ENCODE measurements at regions not wholly inside any gene's neighbourhood (a gene's known extent, or its start where the extent isn't known, plus 50 kb on each side); places are given as distances from the start of the nearest gene placed in this dataset.

GRCh38 chr3:76152028-76152427, 366.7 kb upstream of the ZNF717 start:
- in situ Hi-C loops (cut with MboI), result no loop called here
- intact Hi-C loops (cut with micrococcal nuclease), result no loop called here
- Histone ChIP-seq H3K27ac (ENCODE audit: extremely low read depth, low read depth, low read length) (no peak overlapping the region), H3K27me3 (ENCODE audit: control insufficient read depth in 2 of 2, insufficient read depth in 2 of 2, low read length in 2 of 2) (no peaks in the 10 kb centered on the region), H3K4me3 (no peak overlapping the region), H3K9me1 (ENCODE audit: control insufficient read depth, insufficient read depth, low read length) (no peaks in the 10 kb centered on the region), H3K36me3 (ENCODE audit: control insufficient read depth, insufficient read depth, low read length) (no peaks in the 10 kb centered on the region), H4K20me1 (replicated peaks; ENCODE audit: control insufficient read depth, insufficient read depth, low read length) (no peaks in the 10 kb centered on the region), H3K4me1 (replicated peaks in 1 of 2; ENCODE audit: control insufficient read depth in 2 of 2, insufficient read depth in 2 of 2, low read length in 2 of 2) (no peaks in the 10 kb centered on the region), H3K9ac (ENCODE audit: insufficient read depth in 1 of 2, low read depth in 2 of 2, low read length in 2 of 2) (no peak overlapping the region), H3K9me3 (replicated peaks; ENCODE audit: control insufficient read depth, insufficient read depth, low read depth, low read length) (no peaks in the 10 kb centered on the region), H3K79me2 (ENCODE audit: control insufficient read depth, insufficient read depth, low read length) (no peaks in the 10 kb centered on the region), H3K4me2 (ENCODE audit: insufficient read depth, low read length) (no peak overlapping the region), H2AFZ (ENCODE audit: low read depth, low read length) (no peak overlapping the region)
- whole genome bisulfite sequencing (ENCODE audit: insufficient coverage, low coverage, missing lambda C conversion rate), result 0% methylated on average over 1 of the region's 1 CpG
- TF ChIP-seq PRMT5 (CRISPR knock-in tag; IDR thresholded peaks at IDR 0.05) (no peak), XRCC4 (IDR thresholded peaks at IDR 0.05; ENCODE audit: extremely low read depth, insufficient read depth, insufficient read length) (no peak)
- CTCF ChIA-PET (ENCODE audit: low intra/inter-chr PET ratio), result no interaction called here
- FAIRE-seq, result no peak
- POLR2A ChIA-PET, result no interaction called here
- ATAC-seq, result no peak
- BruUV-seq (replicated peaks), result no TSS peak
- no peak for DNase-seq (ENCODE audit: extremely low read depth in 1 of 4, low spot score in 3 of 4)

- no TSS peak for BruUV-seq (replicated peaks)
- ChIA-PET CTCF (ENCODE audit: low intra/inter-chr PET ratio) (no interaction called here), POLR2A (no interaction called here)
- in situ Hi-C loops (cut with MboI) (no loop called here), intact Hi-C loops (cut with micrococcal nuclease) (no loop called here)
- H3K4me3 ChIP-seq, result no peak overlapping the region
- H3K4me1 ChIP-seq (replicated peaks in 1 of 2; ENCODE audit: control insufficient read depth in 2 of 2, insufficient read depth in 2 of 2, low read length in 2 of 2), result no peaks in the 10 kb centered on the region
- H3K9me1 ChIP-seq (ENCODE audit: control insufficient read depth, insufficient read depth, low read length), result no peaks in the 10 kb centered on the region
- no peak for ATAC-seq
- FAIRE-seq, result no peak
- no peaks in the 10 kb centered on the region for H3K79me2 ChIP-seq (ENCODE audit: control insufficient read depth, insufficient read depth, low read length)
- no peaks in the 10 kb centered on the region for H3K36me3 ChIP-seq (ENCODE audit: control insufficient read depth, insufficient read depth, low read length)
- no peaks in the 10 kb centered on the region for H4K20me1 ChIP-seq (replicated peaks; ENCODE audit: control insufficient read depth, insufficient read depth, low read length)
- H3K4me2 ChIP-seq (ENCODE audit: insufficient read depth, low read length), result no peak overlapping the region
- no peak overlapping the region for H2AFZ ChIP-seq (ENCODE audit: low read depth, low read length)
- no peaks in the 10 kb centered on the region for H3K27me3 ChIP-seq (ENCODE audit: control insufficient read depth in 2 of 2, insufficient read depth in 2 of 2, low read length in 2 of 2)
- H3K9me3 ChIP-seq (replicated peaks; ENCODE audit: control insufficient read depth, insufficient read depth, low read depth, low read length), result no peaks in the 10 kb centered on the region
- TF ChIP-seq ZBTB17 (CRISPR knock-in tag; IDR thresholded peaks at IDR 0.05), result no peak
- TF ChIP-seq TRIM25 (IDR thresholded peaks at IDR 0.05; ENCODE audit: borderline replicate concordance), result no peak
- no peak for TF ChIP-seq CAMTA2 (CRISPR knock-in tag; conservative IDR thresholded peaks at IDR 0.05)
- TF ChIP-seq XRCC4 (IDR thresholded peaks at IDR 0.05; ENCODE audit: extremely low read depth, insufficient read depth, insufficient read length), result no peak
- no peak for TF ChIP-seq ZNF551 (CRISPR knock-in tag; IDR thresholded peaks at IDR 0.05)
- TF ChIP-seq POLR2G (IDR thresholded peaks at IDR 0.05; ENCODE audit: low read depth, low read length), result no peak
- no peak for TF ChIP-seq ZNF212 (CRISPR knock-in tag; IDR thresholded peaks at IDR 0.05)
- TF ChIP-seq PTRF (tag; IDR thresholded peaks at IDR 0.05), result no peak
- TF ChIP-seq AFF4 (CRISPR knock-in tag; IDR thresholded peaks at IDR 0.05), result no peak
- no peak for DNase-seq (ENCODE audit: extremely low read depth in 1 of 4, low spot score in 3 of 4)
- H3K9ac ChIP-seq (ENCODE audit: insufficient read depth in 1 of 2, low read depth in 2 of 2, low read length in 2 of 2), result no peak overlapping the region
- no peak overlapping the region for H3K27ac ChIP-seq (ENCODE audit: extremely low read depth, low read depth, low read length)
Measured at GRCh38 chr3:76161856-76162255, 376.5 kb upstream of the ZNF717 start.

Measured in K562 (cell line).